ENCODE measurements at regions not wholly inside any gene's neighbourhood (a gene's known extent, or its start where the extent isn't known, plus 50 kb on each side); places are given as distances from the start of the nearest gene placed in this dataset.
A peak's percentile ranks its signal among the peaks of the same experiment; 100 is the strongest.

GRCh38 chr11:15738931-15739330 is 617.4 kb downstream of the SOX6 start:
- in situ Hi-C loops (cut with MboI; ENCODE audit: low sequenced_read_pairs): no loop called here
- no peaks in the 10 kb centered on the region for H3K4me1 ChIP-seq

GRCh38 chr11:15742626-15743519 is 613.5 kb downstream of the SOX6 start:
- Histone ChIP-seq H3K9me3 (no peaks in the 10 kb centered on the region), H3K36me3 (replicated peaks) (no peaks in the 10 kb centered on the region), H3K27me3 (ENCODE audit: low read depth) (peaks cover 2% of the 10 kb centered on the region; the same call in 1 of the 2 replicates), H3K4me1 (no peaks in the 10 kb centered on the region), H3K4me3 (no peak overlapping the region)
- peak in 1 of 2 experiments; percentile 10 for DNase-seq (ENCODE audit: low spot score in 2 of 2)
- in situ Hi-C loops (cut with MboI; ENCODE audit: low sequenced_read_pairs): no loop called here

More at GRCh38 chr11:15738931-15739330, 617.4 kb downstream of the SOX6 start:
- Histone ChIP-seq H3K4me3 (no peak overlapping the region), H3K27me3 (ENCODE audit: low read depth) (no peaks in the 10 kb centered on the region), H3K36me3 (replicated peaks) (no peaks in the 10 kb centered on the region), H3K9me3 (no peaks in the 10 kb centered on the region)
- DNase-seq (ENCODE audit: low spot score in 2 of 2): no peak

GRCh38 chr11:15744693-15745092 is 611.7 kb downstream of the SOX6 start:
- H3K4me1 ChIP-seq: no peaks in the 10 kb centered on the region
- no peaks in the 10 kb centered on the region for H3K9me3 ChIP-seq
- DNase-seq (ENCODE audit: low spot score in 2 of 2): no peak
- no peak overlapping the region for H3K4me3 ChIP-seq
- H3K36me3 ChIP-seq (replicated peaks): no peaks in the 10 kb centered on the region
- peaks cover 2% of the 10 kb centered on the region; the same call in 1 of the 2 replicates for H3K27me3 ChIP-seq (ENCODE audit: low read depth)
- in situ Hi-C loops (cut with MboI; ENCODE audit: low sequenced_read_pairs): no loop called here

GRCh38 chr11:15745266-15745665 is 611.1 kb downstream of the SOX6 start:
- Histone ChIP-seq H3K4me3 (no peak overlapping the region), H3K27me3 (ENCODE audit: low read depth) (peaks cover 2% of the 10 kb centered on the region; the same call in 1 of the 2 replicates), H3K9me3 (no peaks in the 10 kb centered on the region), H3K36me3 (replicated peaks) (no peaks in the 10 kb centered on the region), H3K4me1 (no peaks in the 10 kb centered on the region)
- DNase-seq (ENCODE audit: low spot score in 2 of 2): no peak
- in situ Hi-C loops (cut with MboI; ENCODE audit: low sequenced_read_pairs): no loop called here

- Histone ChIP-seq H3K9me3 (no peaks in the 10 kb centered on the region), H3K4me3 (no peak overlapping the region), H3K4me1 (no peaks in the 10 kb centered on the region), H3K27me3 (ENCODE audit: low read depth) (peaks cover 5% of the 10 kb centered on the region; the same call in 1 of the 2 replicates), H3K36me3 (replicated peaks) (no peaks in the 10 kb centered on the region)
- no peak for DNase-seq (ENCODE audit: low spot score in 2 of 2)
- in situ Hi-C loops (cut with MboI; ENCODE audit: low sequenced_read_pairs): no loop called here
These were observed 608.7 kb downstream of the SOX6 start for GRCh38 chr11:15747671-15748070.

GRCh38 chr11:15748132-15748531 is 608.2 kb downstream of the SOX6 start:
- Histone ChIP-seq H3K4me3 (no peak overlapping the region), H3K27me3 (ENCODE audit: low read depth) (peaks cover 5% of the 10 kb centered on the region; the same call in 1 of the 2 replicates), H3K36me3 (replicated peaks) (no peaks in the 10 kb centered on the region), H3K9me3 (no peaks in the 10 kb centered on the region), H3K4me1 (no peaks in the 10 kb centered on the region)
- in situ Hi-C loops (cut with MboI; ENCODE audit: low sequenced_read_pairs): no loop called here
- DNase-seq (ENCODE audit: low spot score in 2 of 2): no peak

- no peak for DNase-seq (ENCODE audit: low spot score in 2 of 2)
- Histone ChIP-seq H3K27me3 (ENCODE audit: low read depth) (peaks cover 5% of the 10 kb centered on the region; the same call in 1 of the 2 replicates), H3K4me3 (no peak overlapping the region), H3K4me1 (no peaks in the 10 kb centered on the region), H3K36me3 (replicated peaks) (no peaks in the 10 kb centered on the region), H3K9me3 (no peaks in the 10 kb centered on the region)
- in situ Hi-C loops (cut with MboI; ENCODE audit: low sequenced_read_pairs): no loop called here
These were observed 607.6 kb downstream of the SOX6 start for GRCh38 chr11:15748741-15749140.

- peaks cover 9% of the 10 kb centered on the region for H3K27me3 ChIP-seq (ENCODE audit: low read depth)
- in situ Hi-C loops (cut with MboI; ENCODE audit: low sequenced_read_pairs): no loop called here
- no peak overlapping the region for H3K4me3 ChIP-seq
- H3K9me3 ChIP-seq: no peaks in the 10 kb centered on the region
- no peak for DNase-seq (ENCODE audit: low spot score in 2 of 2)
- no peaks in the 10 kb centered on the region for H3K36me3 ChIP-seq (replicated peaks)
- no peaks in the 10 kb centered on the region for H3K4me1 ChIP-seq
These were observed 605.6 kb downstream of the SOX6 start for GRCh38 chr11:15750535-15751308.

- Histone ChIP-seq H3K9me3 (no peaks in the 10 kb centered on the region), H3K4me1 (no peaks in the 10 kb centered on the region), H3K4me3 (no peak overlapping the region), H3K27me3 (ENCODE audit: low read depth) (peaks cover 32% of the 10 kb centered on the region), H3K36me3 (replicated peaks) (no peaks in the 10 kb centered on the region)
- in situ Hi-C loops (cut with MboI; ENCODE audit: low sequenced_read_pairs): no loop called here
- DNase-seq (ENCODE audit: low spot score in 2 of 2): no peak
These were observed 602.1 kb downstream of the SOX6 start for GRCh38 chr11:15754221-15754620.

- in situ Hi-C loops (cut with MboI; ENCODE audit: low sequenced_read_pairs): no loop called here
- no peak for DNase-seq (ENCODE audit: low spot score in 2 of 2)
- no peaks in the 10 kb centered on the region for H3K36me3 ChIP-seq (replicated peaks)
- no peak overlapping the region for H3K4me3 ChIP-seq
- no peaks in the 10 kb centered on the region for H3K9me3 ChIP-seq
- peaks cover 29% of the 10 kb centered on the region for H3K27me3 ChIP-seq (ENCODE audit: low read depth)
- H3K4me1 ChIP-seq: no peaks in the 10 kb centered on the region
These were observed 599.2 kb downstream of the SOX6 start for GRCh38 chr11:15757048-15757698.

- no peaks in the 10 kb centered on the region for H3K36me3 ChIP-seq (replicated peaks)
- peaks cover 30% of the 10 kb centered on the region for H3K27me3 ChIP-seq (ENCODE audit: low read depth)
These were observed 597.4 kb downstream of the SOX6 start for GRCh38 chr11:15758857-15759465.

GRCh38 chr11:15761235-15761634 is 595.1 kb downstream of the SOX6 start:
- in situ Hi-C loops (cut with MboI; ENCODE audit: low sequenced_read_pairs): no loop called here
- H3K27me3 ChIP-seq (ENCODE audit: low read depth): peaks cover 25% of the 10 kb centered on the region
- peak in 1 of 2 experiments; percentile 23 for DNase-seq (ENCODE audit: low spot score in 2 of 2)

More at GRCh38 chr11:15758857-15759465, 597.4 kb downstream of the SOX6 start:
- in situ Hi-C loops (cut with MboI; ENCODE audit: low sequenced_read_pairs): no loop called here
- no peaks in the 10 kb centered on the region for H3K9me3 ChIP-seq
- H3K4me1 ChIP-seq: no peaks in the 10 kb centered on the region
- no peak for DNase-seq (ENCODE audit: low spot score in 2 of 2)
- no peak overlapping the region for H3K4me3 ChIP-seq

GRCh38 chr11:15764326-15764725 is 592.0 kb downstream of the SOX6 start:
- Histone ChIP-seq H3K36me3 (replicated peaks) (no peaks in the 10 kb centered on the region), H3K27me3 (ENCODE audit: low read depth) (peaks cover 5% of the 10 kb centered on the region; the same call in 1 of the 2 replicates), H3K4me3 (no peak overlapping the region), H3K9me3 (no peaks in the 10 kb centered on the region), H3K4me1 (no peaks in the 10 kb centered on the region)
- DNase-seq (ENCODE audit: low spot score in 2 of 2): no peak
- in situ Hi-C loops (cut with MboI; ENCODE audit: low sequenced_read_pairs): no loop called here

More at GRCh38 chr11:15761235-15761634, 595.1 kb downstream of the SOX6 start:
- no peak overlapping the region for H3K4me3 ChIP-seq
- no peaks in the 10 kb centered on the region for H3K9me3 ChIP-seq
- H3K36me3 ChIP-seq (replicated peaks): no peaks in the 10 kb centered on the region
- no peaks in the 10 kb centered on the region for H3K4me1 ChIP-seq
